MM.1S (cell line): ENCODE measurements at regions not wholly inside any gene's neighbourhood (a gene's known extent, or its start where the extent isn't known, plus 50 kb on each side); places are given as distances from the start of the nearest gene placed in this dataset.

Experiments
- EZH2 ChIP-seq: fragments of 300-600 bp; sonication (generic); optimal IDR thresholded peaks from 2 replicates; pipeline ENCODE3; 2017; ENCODE audit warnings: low read depth, mild to moderate bottlenecking, antibody characterized with exemption, low read length, mixed read lengths
- EZH2phosphoT487 ChIP-seq: fragments of 300-600 bp; sonication (generic); IDR thresholded peaks from 2 replicates; pipeline ENCODE4 v1.6.1; 2018; ENCODE audit warnings: antibody characterized with exemption, low read length
- TF ChIP-seq, protein P1 (sequence below): fragments of 300-600 bp; sonication (generic); IDR thresholded peaks from 2 replicates; pipeline ENCODE4 v1.5.1; 2016; ENCODE audit warnings: antibody characterized with exemption, low read length, mixed read lengths

- TF ChIP-seq, protein P1, sequence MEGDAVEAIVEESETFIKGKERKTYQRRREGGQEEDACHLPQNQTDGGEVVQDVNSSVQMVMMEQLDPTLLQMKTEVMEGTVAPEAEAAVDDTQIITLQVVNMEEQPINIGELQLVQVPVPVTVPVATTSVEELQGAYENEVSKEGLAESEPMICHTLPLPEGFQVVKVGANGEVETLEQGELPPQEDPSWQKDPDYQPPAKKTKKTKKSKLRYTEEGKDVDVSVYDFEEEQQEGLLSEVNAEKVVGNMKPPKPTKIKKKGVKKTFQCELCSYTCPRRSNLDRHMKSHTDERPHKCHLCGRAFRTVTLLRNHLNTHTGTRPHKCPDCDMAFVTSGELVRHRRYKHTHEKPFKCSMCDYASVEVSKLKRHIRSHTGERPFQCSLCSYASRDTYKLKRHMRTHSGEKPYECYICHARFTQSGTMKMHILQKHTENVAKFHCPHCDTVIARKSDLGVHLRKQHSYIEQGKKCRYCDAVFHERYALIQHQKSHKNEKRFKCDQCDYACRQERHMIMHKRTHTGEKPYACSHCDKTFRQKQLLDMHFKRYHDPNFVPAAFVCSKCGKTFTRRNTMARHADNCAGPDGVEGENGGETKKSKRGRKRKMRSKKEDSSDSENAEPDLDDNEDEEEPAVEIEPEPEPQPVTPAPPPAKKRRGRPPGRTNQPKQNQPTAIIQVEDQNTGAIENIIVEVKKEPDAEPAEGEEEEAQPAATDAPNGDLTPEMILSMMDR = no peak
- no peak for TF ChIP-seq EZH2
- no peak for TF ChIP-seq EZH2phosphoT487
Measured at GRCh38 chr3:94524102-94524919, 461.4 kb downstream of the NSUN3 start.
